HAP-1 (cell line): ENCODE measurements at regions not wholly inside any gene's neighbourhood (a gene's known extent, or its start where the extent isn't known, plus 50 kb on each side); places are given as distances from the start of the nearest gene placed in this dataset.

Source experiments
- DNase-seq, 2 experiments: peaks; one replicate each; pipeline ENCODE4 v3.0.0-alpha.2; 2016 to 2020; ENCODE audit warnings: low spot score in 2 of 2
- H3K27me3 ChIP-seq: fragments of 250-450 bp; sonication (Bioruptor Pico); 2 replicates; pipeline ENCODE4 v1.5.1; 2020; ENCODE audit warnings: low read depth, mild to moderate bottlenecking, moderate library complexity
- H3K36me3 ChIP-seq: fragments of 250-450 bp; sonication (Bioruptor Pico); replicated peaks from 2 replicates; pipeline ENCODE4 v1.5.1; 2020; ENCODE audit warnings: mild to moderate bottlenecking
- H3K4me1 ChIP-seq: fragments of 250-450 bp; sonication (Bioruptor Pico); 2 replicates; pipeline ENCODE4 v1.5.1; 2020; ENCODE audit warnings: mild to moderate bottlenecking
- H3K4me3 ChIP-seq: fragments of 250-450 bp; sonication (Bioruptor Pico); 2 replicates; pipeline ENCODE4 v1.5.1; 2020; ENCODE audit warnings: mild to moderate bottlenecking, moderate library complexity
- H3K9me3 ChIP-seq: fragments of 250-450 bp; sonication (Bioruptor Pico); 2 replicates; pipeline ENCODE4 v1.5.1; 2020; ENCODE audit warnings: mild to moderate bottlenecking, moderate library complexity
- in situ Hi-C: fragments of 300-500 bp; cut with MboI; formaldehyde crosslinking; loops from 3 replicates; pipeline ENCODE4 v1.14.3; 2020; ENCODE audit warnings: low sequenced_read_pairs, inconsistent platforms, mixed read lengths

GRCh38 chr6:155738602-155739105 lies 283.0 kb upstream of the NOX3 start:
- no peaks in the 10 kb centered on the region for H3K9me3 ChIP-seq
- no peaks in the 10 kb centered on the region for H3K27me3 ChIP-seq
- no peaks in the 10 kb centered on the region for H3K4me1 ChIP-seq

GRCh38 chr6:155717374-155717773 lies 261.7 kb upstream of the NOX3 start:
- in situ Hi-C loops = no loop called here
- no peaks in the 10 kb centered on the region for H3K36me3 ChIP-seq
- no peaks in the 10 kb centered on the region for H3K4me1 ChIP-seq
- no peaks in the 10 kb centered on the region for H3K27me3 ChIP-seq
- H3K9me3 ChIP-seq = no peaks in the 10 kb centered on the region
- H3K4me3 ChIP-seq = no peak overlapping the region
- no peak for DNase-seq

More at GRCh38 chr6:155738602-155739105, 283.0 kb upstream of the NOX3 start:
- Histone ChIP-seq H3K36me3 (no peaks in the 10 kb centered on the region), H3K4me3 (no peak overlapping the region)
- DNase-seq = no peak
- in situ Hi-C loops = no loop called here

- in situ Hi-C loops = no loop called here
Measured at GRCh38 chr6:155710704-155711103, 255.1 kb upstream of the NOX3 start.

GRCh38 chr6:155709262-155709661 lies 253.6 kb upstream of the NOX3 start:
- no peaks in the 10 kb centered on the region for H3K27me3 ChIP-seq
- in situ Hi-C loops = no loop called here
- no peak overlapping the region for H3K4me3 ChIP-seq
- DNase-seq = no peak
- peaks cover 7% of the 10 kb centered on the region for H3K4me1 ChIP-seq
- no peaks in the 10 kb centered on the region for H3K36me3 ChIP-seq
- H3K9me3 ChIP-seq = no peaks in the 10 kb centered on the region; the same call in 1 of the 2 replicates

More at GRCh38 chr6:155710704-155711103, 255.1 kb upstream of the NOX3 start:
- peak; percentile 71 to 79 for DNase-seq
- H3K4me3 ChIP-seq = no peak overlapping the region
- no peaks in the 10 kb centered on the region for H3K36me3 ChIP-seq
- H3K9me3 ChIP-seq = no peaks in the 10 kb centered on the region; the same call in 1 of the 2 replicates
- H3K27me3 ChIP-seq = no peaks in the 10 kb centered on the region
- H3K4me1 ChIP-seq = peaks cover 7% of the 10 kb centered on the region

- Histone ChIP-seq H3K4me3 (no peak overlapping the region), H3K27me3 (no peaks in the 10 kb centered on the region), H3K9me3 (no peaks in the 10 kb centered on the region; the same call in 1 of the 2 replicates), H3K4me1 (peaks cover 7% of the 10 kb centered on the region), H3K36me3 (no peaks in the 10 kb centered on the region)
- in situ Hi-C loops = no loop called here
- no peak for DNase-seq
Measured at GRCh38 chr6:155708100-155708499, 252.5 kb upstream of the NOX3 start.

- H3K36me3 ChIP-seq = no peaks in the 10 kb centered on the region
- DNase-seq = no peak
- H3K9me3 ChIP-seq = peaks cover 2% of the 10 kb centered on the region; the same call in 1 of the 2 replicates
- H3K4me1 ChIP-seq = peaks cover 7% of the 10 kb centered on the region
- in situ Hi-C loops = no loop called here
- H3K27me3 ChIP-seq = no peaks in the 10 kb centered on the region
- H3K4me3 ChIP-seq = no peak overlapping the region
Measured at GRCh38 chr6:155706806-155707205, 251.2 kb upstream of the NOX3 start.

GRCh38 chr6:155706341-155706740 lies 250.7 kb upstream of the NOX3 start:
- DNase-seq = no peak
- H3K9me3 ChIP-seq = peaks cover 2% of the 10 kb centered on the region; the same call in 1 of the 2 replicates
- H3K4me3 ChIP-seq = no peak overlapping the region
- H3K27me3 ChIP-seq = no peaks in the 10 kb centered on the region
- peaks cover 7% of the 10 kb centered on the region for H3K4me1 ChIP-seq
- H3K36me3 ChIP-seq = no peaks in the 10 kb centered on the region
- in situ Hi-C loops = no loop called here

- no peak for DNase-seq
- H3K36me3 ChIP-seq = no peaks in the 10 kb centered on the region
- H3K9me3 ChIP-seq = peaks cover 2% of the 10 kb centered on the region; the same call in 1 of the 2 replicates
- no peak overlapping the region for H3K4me3 ChIP-seq
- no peaks in the 10 kb centered on the region for H3K27me3 ChIP-seq
- in situ Hi-C loops = no loop called here
- no peaks in the 10 kb centered on the region for H3K4me1 ChIP-seq
Measured at GRCh38 chr6:155701342-155701741, 245.7 kb upstream of the NOX3 start.

GRCh38 chr6:155695495-155695894 lies 239.9 kb upstream of the NOX3 start:
- in situ Hi-C loops = no loop called here
- DNase-seq = no peak
- H3K4me1 ChIP-seq = no peaks in the 10 kb centered on the region
- no peaks in the 10 kb centered on the region for H3K9me3 ChIP-seq
- no peak overlapping the region for H3K4me3 ChIP-seq
- no peaks in the 10 kb centered on the region for H3K27me3 ChIP-seq
- H3K36me3 ChIP-seq = no peaks in the 10 kb centered on the region

GRCh38 chr6:155694419-155694790 lies 238.8 kb upstream of the NOX3 start:
- no peaks in the 10 kb centered on the region for H3K4me1 ChIP-seq
- no peaks in the 10 kb centered on the region for H3K27me3 ChIP-seq
- no peaks in the 10 kb centered on the region for H3K36me3 ChIP-seq
- no peak overlapping the region for H3K4me3 ChIP-seq
- in situ Hi-C loops = no loop called here
- DNase-seq = no peak
- no peaks in the 10 kb centered on the region for H3K9me3 ChIP-seq

GRCh38 chr6:155693573-155694418 lies 238.2 kb upstream of the NOX3 start:
- Histone ChIP-seq H3K4me3 (no peak overlapping the region), H3K27me3 (no peaks in the 10 kb centered on the region), H3K4me1 (no peaks in the 10 kb centered on the region), H3K9me3 (no peaks in the 10 kb centered on the region), H3K36me3 (no peaks in the 10 kb centered on the region)
- in situ Hi-C loops = no loop called here
- no peak for DNase-seq

GRCh38 chr6:155690820-155691219 lies 235.2 kb upstream of the NOX3 start:
- no peaks in the 10 kb centered on the region for H3K27me3 ChIP-seq
- H3K4me1 ChIP-seq = no peaks in the 10 kb centered on the region
- H3K36me3 ChIP-seq = no peaks in the 10 kb centered on the region
- no peak for DNase-seq
- no peaks in the 10 kb centered on the region for H3K9me3 ChIP-seq
- in situ Hi-C loops = no loop called here
- H3K4me3 ChIP-seq = no peak overlapping the region

GRCh38 chr6:155687645-155688044 lies 232.0 kb upstream of the NOX3 start:
- H3K4me3 ChIP-seq = no peak overlapping the region
- H3K4me1 ChIP-seq = peaks cover 25% of the 10 kb centered on the region
- in situ Hi-C loops = no loop called here
- DNase-seq = no peak
- no peaks in the 10 kb centered on the region for H3K27me3 ChIP-seq
- H3K9me3 ChIP-seq = no peaks in the 10 kb centered on the region
- no peaks in the 10 kb centered on the region for H3K36me3 ChIP-seq

GRCh38 chr6:155684416-155685196 lies 229.0 kb upstream of the NOX3 start:
- no peak overlapping the region for H3K4me3 ChIP-seq
- no peaks in the 10 kb centered on the region for H3K9me3 ChIP-seq
- peaks cover 25% of the 10 kb centered on the region for H3K4me1 ChIP-seq
- in situ Hi-C loops = no loop called here
- no peaks in the 10 kb centered on the region for H3K36me3 ChIP-seq
- peak in 1 of 2 experiments; percentile 61 for DNase-seq
- H3K27me3 ChIP-seq = no peaks in the 10 kb centered on the region
